Pons (tissue), 1 donor: ENCODE measurements at regions not wholly inside any gene's neighbourhood (a gene's known extent, or its start where the extent isn't known, plus 50 kb on each side); places are given as distances from the start of the nearest gene placed in this dataset.
"Not testable (repeated sequence)": the region's sequence is repeated elsewhere in the genome, so short reads cannot be mapped to it uniquely, and the experiment has no call there.

ENCODE experiments used
- DNase-seq: peaks from one replicate; pipeline ENCODE4 v3.0.0-alpha.2; 2016; ENCODE audit warnings: low spot score

- DNase-seq = not testable (repeated sequence)
These were observed 141.1 kb downstream of the SLCO4C1 start for GRCh38 chr5:102154791-102155605.

- DNase-seq = no peak
These were observed 141.8 kb downstream of the SLCO4C1 start for GRCh38 chr5:102154291-102154690.

GRCh38 chr5:102153003-102153759 is 142.9 kb downstream of the SLCO4C1 start:
- peak; percentile 64 for DNase-seq

- DNase-seq = no peak
These were observed 157.1 kb downstream of the SLCO4C1 start for GRCh38 chr5:102139029-102139428.

DNA sequence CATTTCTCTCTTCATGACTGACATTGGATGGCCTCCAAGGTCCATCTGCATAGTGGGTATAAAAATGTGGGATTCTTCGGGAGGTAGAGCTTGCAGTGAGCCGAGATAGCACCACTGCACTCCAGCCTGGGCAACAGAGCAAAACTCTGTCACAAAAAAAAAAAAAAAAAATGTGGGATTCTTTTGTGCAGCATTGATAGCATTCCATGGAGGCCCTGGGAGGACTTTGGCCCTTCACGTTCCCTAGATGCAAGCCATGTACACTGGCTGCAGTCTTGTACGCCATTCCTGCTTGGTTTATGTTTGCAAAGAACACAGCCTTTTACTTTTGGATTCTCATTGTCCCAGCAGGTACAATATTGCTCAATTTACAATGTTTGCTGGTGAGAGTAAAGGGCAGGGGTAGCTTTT is 157.8 kb downstream of the SLCO4C1 start:
- DNase-seq = no peak

DNA sequence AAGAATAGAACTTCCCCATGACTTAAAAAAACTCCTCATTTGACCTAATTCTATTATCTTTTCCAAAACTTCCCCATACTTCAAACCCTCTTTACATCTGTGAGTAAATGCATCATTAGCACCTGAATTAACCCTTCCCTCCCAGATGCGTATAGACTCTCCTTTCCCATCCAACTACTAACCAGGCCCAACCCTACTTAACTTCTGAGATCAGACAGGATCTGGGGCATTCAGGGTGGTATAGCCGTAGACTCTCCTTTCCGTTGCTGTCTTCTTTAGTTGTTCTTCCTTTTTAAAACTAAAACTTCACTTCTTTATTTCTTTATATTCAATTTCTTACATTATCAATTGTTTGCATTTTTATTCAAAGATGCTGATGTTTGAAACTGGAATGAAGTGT is 165.2 kb downstream of the SLCO4C1 start:
- no peak for DNase-seq

GRCh38 chr5:102130386-102130785 is 165.7 kb downstream of the SLCO4C1 start:
- DNase-seq = no peak

DNA sequence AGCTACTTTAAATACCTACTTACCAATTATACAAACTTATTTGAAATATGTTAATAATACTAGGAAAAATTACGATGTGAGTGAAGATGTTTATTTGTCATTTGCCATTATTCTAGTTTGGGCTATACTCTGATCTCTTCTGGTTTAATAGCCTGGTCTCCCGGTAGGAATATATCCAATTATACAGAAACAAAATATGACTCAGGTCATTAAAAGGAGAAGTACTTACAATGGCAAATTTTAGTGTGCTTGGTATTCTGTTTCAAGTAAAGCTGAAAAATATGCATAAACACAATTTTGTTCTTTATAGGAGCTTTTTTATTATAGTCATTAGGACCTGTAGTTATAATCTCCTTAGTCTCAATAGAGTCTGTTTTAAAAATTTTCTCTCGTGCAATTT is 176.8 kb downstream of the SLCO4C1 start:
- DNase-seq = no peak

DNA sequence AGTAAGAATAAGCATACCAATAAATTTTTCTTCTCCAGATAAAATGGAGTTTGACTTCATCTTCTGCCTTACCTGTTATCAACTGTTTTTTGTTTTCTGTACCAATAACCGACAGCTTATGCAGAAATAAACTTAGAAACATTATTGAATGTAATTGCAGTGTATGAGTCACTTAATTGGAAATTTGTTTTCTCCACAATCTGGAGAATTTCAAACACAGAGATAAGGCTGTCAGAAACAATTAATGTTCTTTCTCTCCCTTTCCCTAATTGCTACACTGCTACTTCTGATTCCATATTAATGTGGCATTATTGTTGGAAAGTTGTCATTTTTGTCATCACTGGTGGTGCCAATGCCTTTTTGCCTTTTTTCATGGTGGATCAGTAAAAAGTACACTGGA is 180.3 kb downstream of the SLCO4C1 start:
- DNase-seq = no peak

- DNase-seq = no peak
These were observed 181.5 kb downstream of the SLCO4C1 start for GRCh38 chr5:102114525-102115069.

DNA sequence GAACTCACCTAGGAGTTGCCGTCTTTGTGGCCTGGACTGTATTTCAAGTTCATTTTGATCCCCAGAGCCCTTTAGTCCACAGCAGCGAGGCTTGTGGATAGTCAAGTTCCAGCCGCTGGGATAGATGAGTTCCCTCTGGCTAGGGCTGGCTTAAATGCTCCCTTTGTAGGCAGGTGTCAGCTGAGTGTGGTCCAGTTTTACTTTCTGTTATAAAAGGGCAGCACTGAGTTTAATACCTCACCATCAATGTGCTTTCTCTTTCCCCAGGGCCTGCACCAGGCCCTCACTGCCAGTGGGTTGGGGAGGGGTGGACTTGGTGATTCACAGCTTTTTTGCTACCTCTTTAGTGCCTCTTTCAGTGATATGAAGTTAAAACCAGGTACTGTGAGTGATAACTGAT is 188.2 kb downstream of the SLCO4C1 start:
- DNase-seq = no peak

- DNase-seq = no peak
These were observed 189.5 kb downstream of the SLCO4C1 start for GRCh38 chr5:102106599-102106998.

DNA sequence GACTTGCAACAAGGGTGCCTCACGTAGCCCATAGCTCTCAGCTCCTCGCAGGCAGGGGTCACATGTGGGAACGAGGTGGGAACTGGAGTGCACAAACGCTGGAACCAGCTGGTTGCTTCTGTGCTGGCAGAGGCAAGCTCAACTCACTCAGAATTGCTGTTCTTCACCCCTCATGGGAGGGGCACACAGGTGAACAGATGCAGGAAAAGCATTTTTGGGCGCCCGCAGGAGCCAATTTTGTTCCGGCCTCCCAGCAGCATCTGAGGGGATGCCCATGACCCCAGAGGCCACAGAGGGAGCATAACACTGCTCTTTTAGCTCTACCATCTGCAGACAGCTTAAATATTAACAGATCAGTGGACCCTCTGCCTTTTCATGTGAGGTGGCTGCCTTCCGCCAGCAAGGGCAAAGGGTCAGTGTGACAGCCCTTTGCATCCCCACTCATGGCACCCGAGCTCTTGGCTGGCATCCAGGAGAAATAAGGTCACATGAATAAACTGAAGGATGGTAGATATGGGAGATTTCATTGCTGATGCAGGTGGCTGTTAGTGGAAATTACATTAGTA is 196.2 kb downstream of the SLCO4C1 start:
- no peak for DNase-seq

GRCh38 chr5:102099083-102099482 is 197.0 kb downstream of the SLCO4C1 start:
- DNase-seq = not testable (repeated sequence)

GRCh38 chr5:102098606-102099005 is 197.5 kb downstream of the SLCO4C1 start:
- not testable (repeated sequence) for DNase-seq

DNA sequence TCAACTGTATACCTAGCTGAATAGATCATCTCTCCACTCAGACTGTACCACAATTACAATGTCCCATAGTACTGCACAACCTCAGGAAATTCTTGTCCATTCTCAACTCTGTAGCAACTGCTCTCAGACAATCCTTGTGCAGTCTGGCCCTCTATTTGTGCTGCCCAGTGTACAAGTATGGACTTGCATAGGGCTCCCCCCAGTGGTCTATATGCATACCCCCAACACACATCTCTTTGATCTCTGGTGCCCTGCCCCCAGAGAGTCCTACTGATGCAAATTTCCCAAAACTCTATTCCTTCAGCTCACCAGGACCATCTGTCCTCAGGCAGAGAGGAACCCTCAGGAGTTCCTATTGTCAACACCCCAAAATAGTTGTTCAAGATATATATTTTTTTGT is 205.3 kb downstream of the SLCO4C1 start:
- peak; percentile 19 for DNase-seq

DNA sequence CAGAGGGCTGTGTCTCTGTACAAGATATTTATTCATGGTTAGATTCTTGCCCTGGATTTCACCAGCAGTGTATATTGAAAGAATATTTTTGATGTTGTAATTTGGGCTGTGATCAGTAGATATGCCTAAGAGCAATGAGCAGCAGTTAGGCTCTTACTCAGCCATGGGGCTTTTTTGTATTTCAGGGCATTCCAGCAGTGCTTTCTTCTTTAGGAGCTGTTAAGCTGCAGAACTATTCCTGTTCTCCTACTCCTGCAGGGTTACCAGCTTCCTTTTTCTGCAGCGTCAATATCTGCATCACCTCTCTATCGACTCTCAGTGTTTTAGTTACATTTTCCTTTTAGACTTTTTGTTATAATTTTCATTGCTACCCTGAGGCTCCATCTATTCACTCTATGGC is 206.2 kb downstream of the SLCO4C1 start:
- DNase-seq = no peak

- no peak for DNase-seq
These were observed 208.2 kb downstream of the SLCO4C1 start for GRCh38 chr5:102087906-102088305.

- no peak for DNase-seq
These were observed 215.8 kb downstream of the SLCO4C1 start for GRCh38 chr5:102080288-102080687.

DNA sequence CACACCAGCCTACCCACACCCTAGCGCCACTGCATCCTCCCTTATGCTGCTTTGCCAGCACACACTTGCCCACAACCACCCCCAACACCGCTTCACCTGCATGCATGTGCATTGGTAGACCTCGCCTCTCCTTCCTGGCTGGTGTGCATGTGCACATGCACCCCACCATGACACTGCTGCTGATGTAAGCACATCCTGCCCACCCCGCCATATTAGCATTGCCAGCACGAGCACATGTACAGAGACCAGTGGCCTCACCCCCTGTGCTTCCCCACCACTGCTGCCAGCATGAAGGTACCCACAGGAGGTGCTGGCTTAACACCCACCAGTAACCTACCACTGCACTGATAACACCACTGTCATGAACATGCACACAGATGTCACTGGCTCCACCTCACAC is 218.2 kb downstream of the SLCO4C1 start:
- DNase-seq = no peak

GRCh38 chr5:102069974-102070373 is 226.1 kb downstream of the SLCO4C1 start:
- no peak for DNase-seq

- DNase-seq = no peak
These were observed 227.2 kb downstream of the SLCO4C1 start for GRCh38 chr5:102068870-102069269.

DNA sequence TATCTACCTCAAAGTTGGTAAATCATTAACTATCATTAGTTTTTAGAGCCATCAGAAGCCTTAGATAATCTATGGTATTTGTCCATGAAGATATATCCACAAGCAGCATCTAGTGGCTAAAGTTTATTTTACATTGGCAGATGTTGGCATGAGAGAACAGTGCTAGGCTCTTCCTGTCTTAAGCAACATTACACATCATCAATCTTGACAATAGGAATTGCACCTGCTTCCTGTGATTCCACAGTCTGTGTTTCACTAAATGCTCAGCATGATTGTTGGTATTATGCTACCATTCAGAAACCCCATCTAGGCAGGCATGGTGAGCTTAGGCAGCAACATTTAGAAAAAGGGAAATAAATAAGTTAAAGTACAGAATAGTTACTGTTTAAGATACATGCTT is 246.6 kb downstream of the SLCO4C1 start:
- DNase-seq = peak; percentile 21
